Neural crest cell (in vitro differentiated cells): ENCODE measurements at regions not wholly inside any gene's neighbourhood (a gene's known extent, or its start where the extent isn't known, plus 50 kb on each side); places are given as distances from the start of the nearest gene placed in this dataset.
A peak's percentile ranks its signal among the peaks of the same experiment; 100 is the strongest.

ENCODE experiments used
- DNase-seq: peaks from one replicate; pipeline ENCODE4 v3.0.0; 2021; ENCODE audit warnings: low read depth, mixed read lengths, low spot score
- H3K27ac Mint-ChIP-seq: one replicate; pipeline ENCODE4 v1.8.0; 2021; ENCODE audit warnings: mild to moderate bottlenecking, mixed read lengths; ENCODE audit not compliant: unreplicated experiment
- H3K27me3 Mint-ChIP-seq: 2 replicates; pipeline ENCODE4 v1.8.0; 2021; ENCODE audit warnings: low read depth, mild to moderate bottlenecking, mixed read lengths
- H3K36me3 Mint-ChIP-seq: 2 replicates; pipeline ENCODE4 v1.8.0; 2021; ENCODE audit warnings: low read depth, mild to moderate bottlenecking, mixed read lengths
- H3K4me1 Mint-ChIP-seq: 2 replicates; pipeline ENCODE4 v1.8.0; 2021; ENCODE audit warnings: mixed read lengths
- H3K4me3 Mint-ChIP-seq: one replicate; pipeline ENCODE4 v1.8.0; 2021; ENCODE audit warnings: mild to moderate bottlenecking, mixed read lengths
- H3K9me3 Mint-ChIP-seq: 2 replicates; pipeline ENCODE4 v1.8.0; 2021; ENCODE audit warnings: mixed read lengths
- TF ChIP-seq, protein P1 (sequence below): fragments of 200-600 bp; sonication (generic); conservative IDR thresholded peaks from 2 replicates; pipeline ENCODE4 v1.5.0; 2021; ENCODE audit warnings: antibody characterized with exemption, mild to moderate bottlenecking

DNA sequence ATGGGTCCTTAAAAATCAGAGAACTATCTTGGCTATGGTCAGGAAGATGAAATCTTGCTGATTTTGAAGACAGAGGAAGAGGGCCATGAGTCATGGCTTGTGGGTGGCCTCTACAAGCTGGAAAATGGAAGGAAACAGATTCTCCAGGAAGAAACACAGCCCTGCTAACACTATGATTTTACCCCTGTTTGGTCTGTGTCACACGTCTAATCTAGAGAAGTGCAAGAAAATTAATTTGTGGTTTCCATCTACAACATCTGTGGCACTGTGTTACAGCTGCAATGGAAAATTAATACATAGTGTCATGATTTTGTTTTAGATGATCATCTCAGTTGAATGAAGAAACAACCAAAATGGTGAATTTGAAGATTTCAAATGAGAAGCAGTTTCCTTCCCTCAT is 288.7 kb upstream of the NRIP1 start:
- TF ChIP-seq, protein P1, sequence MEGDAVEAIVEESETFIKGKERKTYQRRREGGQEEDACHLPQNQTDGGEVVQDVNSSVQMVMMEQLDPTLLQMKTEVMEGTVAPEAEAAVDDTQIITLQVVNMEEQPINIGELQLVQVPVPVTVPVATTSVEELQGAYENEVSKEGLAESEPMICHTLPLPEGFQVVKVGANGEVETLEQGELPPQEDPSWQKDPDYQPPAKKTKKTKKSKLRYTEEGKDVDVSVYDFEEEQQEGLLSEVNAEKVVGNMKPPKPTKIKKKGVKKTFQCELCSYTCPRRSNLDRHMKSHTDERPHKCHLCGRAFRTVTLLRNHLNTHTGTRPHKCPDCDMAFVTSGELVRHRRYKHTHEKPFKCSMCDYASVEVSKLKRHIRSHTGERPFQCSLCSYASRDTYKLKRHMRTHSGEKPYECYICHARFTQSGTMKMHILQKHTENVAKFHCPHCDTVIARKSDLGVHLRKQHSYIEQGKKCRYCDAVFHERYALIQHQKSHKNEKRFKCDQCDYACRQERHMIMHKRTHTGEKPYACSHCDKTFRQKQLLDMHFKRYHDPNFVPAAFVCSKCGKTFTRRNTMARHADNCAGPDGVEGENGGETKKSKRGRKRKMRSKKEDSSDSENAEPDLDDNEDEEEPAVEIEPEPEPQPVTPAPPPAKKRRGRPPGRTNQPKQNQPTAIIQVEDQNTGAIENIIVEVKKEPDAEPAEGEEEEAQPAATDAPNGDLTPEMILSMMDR: no peak
- Mint-ChIP-seq H3K36me3 (peaks cover 2% of the 10 kb centered on the region), H3K27ac (peak overlapping the region; percentile 2), H3K4me3 (no peak overlapping the region), H3K9me3 (peaks cover 4% of the 10 kb centered on the region), H3K4me1 (peaks cover 12% of the 10 kb centered on the region), H3K27me3 (no peaks in the 10 kb centered on the region)
- DNase-seq: no peak

DNA sequence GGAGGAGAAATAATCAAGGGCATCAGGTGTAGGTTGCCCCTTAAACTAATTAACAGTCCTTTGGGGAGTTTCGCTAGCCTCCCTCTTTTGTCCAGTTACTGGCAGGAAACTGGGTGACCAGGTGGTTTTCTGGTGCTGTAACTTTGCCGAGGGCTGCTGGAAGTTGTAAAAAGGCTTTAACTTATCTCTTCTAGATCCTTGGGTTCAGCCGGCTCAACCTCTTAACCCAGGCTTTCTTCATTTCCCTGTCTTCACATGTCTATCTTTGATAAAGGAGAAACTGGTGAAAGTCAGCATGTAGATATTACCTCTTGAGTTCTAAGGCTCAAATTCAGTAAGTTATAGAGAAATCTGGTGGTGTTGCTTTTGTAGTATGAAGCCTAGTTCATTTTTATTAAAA is 289.7 kb upstream of the NRIP1 start:
- peaks cover 2% of the 10 kb centered on the region for H3K36me3 Mint-ChIP-seq
- TF ChIP-seq, protein P1: no peak
- H3K27ac Mint-ChIP-seq: no peak overlapping the region
- peaks cover 16% of the 10 kb centered on the region for H3K4me1 Mint-ChIP-seq
- H3K27me3 Mint-ChIP-seq: no peaks in the 10 kb centered on the region
- peaks cover 4% of the 10 kb centered on the region for H3K9me3 Mint-ChIP-seq
- no peak overlapping the region for H3K4me3 Mint-ChIP-seq
- no peak for DNase-seq

DNA sequence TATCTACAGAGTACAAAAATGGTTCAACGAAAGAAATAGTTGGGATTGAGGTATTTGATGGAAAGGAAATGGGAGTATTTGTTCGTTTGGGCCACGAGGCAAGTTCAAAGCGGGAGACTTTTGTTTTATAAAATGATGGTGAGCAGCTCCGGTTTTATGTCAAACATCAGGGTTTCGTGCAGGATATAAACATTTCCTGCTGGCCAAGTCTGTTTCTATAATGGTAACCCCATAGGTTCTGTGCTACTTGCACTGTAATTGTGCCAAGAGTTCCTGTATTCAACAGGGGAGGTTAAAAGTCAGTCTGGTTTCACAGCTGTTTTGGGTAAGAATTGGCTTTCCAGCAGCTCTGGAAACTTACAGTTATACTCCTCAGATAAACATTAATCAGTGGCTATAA is 290.3 kb upstream of the NRIP1 start:
- H3K4me3 Mint-ChIP-seq: no peak overlapping the region
- no peaks in the 10 kb centered on the region for H3K27me3 Mint-ChIP-seq
- peaks cover 19% of the 10 kb centered on the region for H3K4me1 Mint-ChIP-seq
- H3K36me3 Mint-ChIP-seq: peaks cover 2% of the 10 kb centered on the region
- peaks cover 4% of the 10 kb centered on the region for H3K9me3 Mint-ChIP-seq
- no peak overlapping the region for H3K27ac Mint-ChIP-seq
- no peak for DNase-seq
- TF ChIP-seq, protein P1: no peak

DNA sequence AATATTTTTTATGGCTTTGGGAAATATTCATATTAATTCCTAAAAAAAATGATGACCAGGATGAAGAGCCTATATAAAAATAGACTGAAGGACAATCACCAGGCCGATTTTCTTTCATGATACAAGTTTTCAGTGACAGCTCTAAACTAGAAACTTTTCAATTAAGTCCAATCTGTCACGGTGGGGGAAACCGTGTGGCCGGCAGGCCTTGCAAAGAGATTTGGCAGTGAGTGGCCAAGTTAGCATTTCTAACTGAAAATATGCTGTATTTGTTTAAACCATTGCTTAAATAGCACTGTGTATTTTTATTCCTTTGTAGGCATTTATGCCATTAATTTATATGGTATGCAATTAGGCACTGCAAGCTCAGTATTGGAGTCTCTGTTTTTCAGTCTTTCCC is 294.5 kb upstream of the NRIP1 start:
- Mint-ChIP-seq H3K9me3 (peaks cover 2% of the 10 kb centered on the region), H3K4me3 (no peak overlapping the region), H3K27me3 (no peaks in the 10 kb centered on the region), H3K4me1 (peaks cover 12% of the 10 kb centered on the region), H3K27ac (no peak overlapping the region), H3K36me3 (peaks cover 2% of the 10 kb centered on the region)
- TF ChIP-seq, protein P1: no peak
- DNase-seq: no peak

DNA sequence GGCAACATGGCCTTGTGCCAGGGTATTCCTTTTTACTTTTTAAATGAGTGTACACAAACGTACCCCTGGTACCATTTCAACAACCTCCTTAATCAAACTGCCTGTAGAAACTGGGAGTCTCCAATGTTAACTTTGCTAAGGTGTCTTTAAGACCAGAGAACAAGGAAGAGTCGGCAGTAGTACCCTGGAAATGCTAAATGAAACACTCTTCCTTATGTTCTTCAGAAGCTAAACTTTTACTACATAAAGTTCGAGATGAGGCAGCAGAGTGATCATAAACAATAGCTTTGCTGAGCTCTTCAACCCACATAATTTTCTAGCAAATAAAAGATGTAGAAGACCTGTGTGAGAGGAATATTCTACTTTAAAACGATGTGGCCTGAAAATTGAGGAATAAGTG is 297.7 kb upstream of the NRIP1 start:
- no peak for DNase-seq
- no peaks in the 10 kb centered on the region for H3K27me3 Mint-ChIP-seq
- peaks cover 13% of the 10 kb centered on the region for H3K36me3 Mint-ChIP-seq
- no peak overlapping the region for H3K27ac Mint-ChIP-seq
- H3K9me3 Mint-ChIP-seq: peaks cover 10% of the 10 kb centered on the region
- peaks cover 26% of the 10 kb centered on the region for H3K4me1 Mint-ChIP-seq
- TF ChIP-seq, protein P1: no peak
- no peak overlapping the region for H3K4me3 Mint-ChIP-seq

DNA sequence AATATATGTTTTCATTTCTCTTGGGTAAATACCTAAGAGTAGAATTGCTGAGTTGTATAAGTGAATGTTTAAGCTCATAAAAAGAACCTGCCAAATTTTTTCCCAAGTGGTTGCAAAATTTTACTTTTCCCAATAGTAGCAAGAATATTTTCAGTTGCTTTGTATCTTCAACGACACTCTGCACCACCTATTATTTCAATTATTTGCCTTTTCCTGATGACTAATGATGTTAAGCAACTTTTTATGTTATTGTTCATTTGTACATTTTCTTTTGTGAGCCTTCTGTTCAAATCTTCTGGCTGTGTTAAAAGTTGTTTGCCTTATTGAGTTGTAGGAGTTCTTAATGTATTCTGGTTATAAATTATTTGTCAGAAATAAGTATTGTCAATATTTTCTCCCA is 299.1 kb upstream of the NRIP1 start:
- Mint-ChIP-seq H3K4me1 (peaks cover 34% of the 10 kb centered on the region), H3K27ac (no peak overlapping the region), H3K27me3 (no peaks in the 10 kb centered on the region), H3K4me3 (no peak overlapping the region), H3K36me3 (peaks cover 13% of the 10 kb centered on the region), H3K9me3 (peaks cover 10% of the 10 kb centered on the region)
- TF ChIP-seq, protein P1: no peak
- DNase-seq: no peak
